Amygdala (tissue), 56 donors: ENCODE measurements at regions not wholly inside any gene's neighbourhood (a gene's known extent, or its start where the extent isn't known, plus 50 kb on each side); places are given as distances from the start of the nearest gene placed in this dataset.
"Not testable (repeated sequence)": the region's sequence is repeated elsewhere in the genome, so short reads cannot be mapped to it uniquely, and the experiment has no call there.

ENCODE experiments used
- DNase-seq, 56 donors: peaks; one replicate each; lab custom pipeline; 2025; lab: John Stamatoyannopoulos, UW

DNA sequence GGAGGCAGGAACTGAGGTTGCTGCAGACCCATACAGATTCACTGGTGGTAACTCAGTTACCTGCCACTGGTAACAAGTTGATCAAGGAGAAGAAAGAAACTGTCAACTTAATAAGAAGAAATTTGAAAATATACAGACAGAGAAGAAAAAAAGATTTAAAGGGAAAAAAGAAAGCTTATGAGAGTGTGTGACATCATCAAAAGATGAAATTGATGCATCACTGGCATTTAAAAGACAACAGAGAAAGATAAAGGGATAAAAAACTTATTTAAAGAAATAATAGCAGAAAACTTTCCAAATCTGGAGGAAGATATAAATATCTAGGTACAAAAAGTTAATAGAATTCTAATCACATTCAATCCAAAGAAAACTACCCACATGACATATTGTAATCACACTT is 1003.2 kb downstream of the TDRD15 start:
- DNase-seq: no peak

DNA sequence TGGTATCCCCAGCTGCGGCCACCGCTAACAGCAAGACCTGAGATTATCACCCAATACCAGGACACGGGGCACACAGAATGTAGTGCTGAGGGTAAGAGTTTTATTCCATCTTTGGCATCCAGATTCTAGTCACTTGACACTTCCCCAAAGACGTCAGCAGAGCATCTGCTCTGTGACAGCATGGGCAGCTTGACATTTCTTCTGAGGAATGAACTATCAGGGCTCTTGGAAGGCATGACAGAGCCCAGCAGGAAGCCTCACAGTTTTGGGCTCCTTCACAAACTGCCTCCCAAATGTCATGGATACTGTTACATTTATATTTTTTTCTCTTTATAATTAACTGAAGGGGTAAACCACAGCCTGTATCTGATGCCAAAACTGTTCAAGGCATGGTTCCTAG is 1010.7 kb downstream of the TDRD15 start:
- no peak for DNase-seq

DNA sequence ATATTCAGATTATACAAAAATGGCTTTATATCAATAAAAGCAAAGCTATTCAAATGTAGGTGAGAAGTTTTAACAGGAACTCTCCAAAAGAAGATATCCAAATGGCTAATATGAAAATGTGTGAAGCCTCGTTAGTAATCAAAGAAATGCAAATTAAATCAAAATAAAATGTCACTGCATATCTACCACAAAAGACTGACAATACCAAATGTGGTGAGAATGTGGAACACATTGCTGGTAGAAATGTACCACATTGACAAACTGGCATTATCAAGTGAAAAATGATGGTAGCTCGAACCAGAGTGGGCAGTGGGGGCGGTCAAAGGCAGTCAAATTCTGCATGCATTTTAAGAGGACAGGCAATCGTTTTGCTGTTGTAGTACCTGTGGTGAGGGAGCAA is 1012.7 kb downstream of the TDRD15 start:
- DNase-seq: no peak

GRCh38 chr2:22143840-22144239 is 1020.1 kb downstream of the TDRD15 start:
- no peak for DNase-seq

- DNase-seq: no peak
Observed at GRCh38 chr2:22153931-22154613, 1030.3 kb downstream of the TDRD15 start.

GRCh38 chr2:22156661-22157060 is 1032.9 kb downstream of the TDRD15 start:
- DNase-seq: not testable (repeated sequence)

GRCh38 chr2:22167256-22167655 is 1043.5 kb downstream of the TDRD15 start:
- no peak for DNase-seq

DNA sequence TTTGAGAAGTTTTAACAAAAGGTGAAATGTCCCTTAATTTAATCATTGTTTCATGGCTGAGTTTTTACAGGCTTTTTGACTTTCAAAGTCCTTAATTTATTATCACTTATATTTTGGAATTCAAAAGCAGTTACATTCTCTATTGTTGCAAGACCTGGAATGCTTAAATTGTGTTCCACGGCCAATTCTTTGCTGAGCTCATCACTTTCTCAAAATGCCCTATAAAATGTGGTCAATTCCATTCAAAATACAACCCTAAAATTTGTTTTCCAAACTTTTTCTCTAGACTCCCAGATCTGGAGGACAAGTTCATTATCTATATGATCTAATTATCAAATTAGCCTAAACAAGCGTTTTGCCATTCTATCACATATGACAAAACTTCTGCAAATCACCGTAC is 1051.2 kb downstream of the TDRD15 start:
- DNase-seq: no peak

- DNase-seq: no peak
Observed at GRCh38 chr2:22185251-22185650, 1061.5 kb downstream of the TDRD15 start.

GRCh38 chr2:22186261-22186828 is 1062.6 kb downstream of the TDRD15 start:
- DNase-seq: not testable (repeated sequence)

DNA sequence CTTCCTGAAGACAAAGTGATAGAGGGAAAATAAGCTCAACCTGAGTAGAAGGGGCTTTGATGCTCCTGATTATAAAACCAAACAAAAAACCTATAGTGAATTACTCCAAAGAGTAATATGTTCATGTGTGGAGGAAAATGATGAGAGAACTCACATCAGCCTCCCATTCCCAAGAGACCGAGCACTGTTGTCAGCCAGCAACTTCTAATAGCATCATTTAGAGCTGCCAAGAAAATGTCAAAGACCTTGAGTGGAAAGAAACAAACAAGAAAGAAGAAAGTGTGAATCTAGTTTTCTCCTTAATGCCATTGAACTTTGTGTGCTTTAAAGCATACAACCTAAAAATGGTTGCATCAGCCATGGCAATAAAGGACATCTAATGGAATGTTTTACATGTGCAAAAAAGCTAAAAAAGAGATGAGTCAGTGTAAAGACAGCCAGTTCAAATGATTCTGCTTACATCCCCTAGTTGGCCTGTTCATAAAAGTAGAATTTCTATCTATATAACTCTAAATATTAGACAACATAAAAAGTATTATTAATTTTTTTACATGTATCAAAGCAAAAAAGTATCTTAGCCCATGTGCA is 1066.2 kb downstream of the TDRD15 start:
- no peak for DNase-seq

GRCh38 chr2:22194218-22194617 is 1070.5 kb downstream of the TDRD15 start:
- DNase-seq: no peak

GRCh38 chr2:22196806-22197205 is 1073.0 kb downstream of the TDRD15 start:
- DNase-seq: no peak

DNA sequence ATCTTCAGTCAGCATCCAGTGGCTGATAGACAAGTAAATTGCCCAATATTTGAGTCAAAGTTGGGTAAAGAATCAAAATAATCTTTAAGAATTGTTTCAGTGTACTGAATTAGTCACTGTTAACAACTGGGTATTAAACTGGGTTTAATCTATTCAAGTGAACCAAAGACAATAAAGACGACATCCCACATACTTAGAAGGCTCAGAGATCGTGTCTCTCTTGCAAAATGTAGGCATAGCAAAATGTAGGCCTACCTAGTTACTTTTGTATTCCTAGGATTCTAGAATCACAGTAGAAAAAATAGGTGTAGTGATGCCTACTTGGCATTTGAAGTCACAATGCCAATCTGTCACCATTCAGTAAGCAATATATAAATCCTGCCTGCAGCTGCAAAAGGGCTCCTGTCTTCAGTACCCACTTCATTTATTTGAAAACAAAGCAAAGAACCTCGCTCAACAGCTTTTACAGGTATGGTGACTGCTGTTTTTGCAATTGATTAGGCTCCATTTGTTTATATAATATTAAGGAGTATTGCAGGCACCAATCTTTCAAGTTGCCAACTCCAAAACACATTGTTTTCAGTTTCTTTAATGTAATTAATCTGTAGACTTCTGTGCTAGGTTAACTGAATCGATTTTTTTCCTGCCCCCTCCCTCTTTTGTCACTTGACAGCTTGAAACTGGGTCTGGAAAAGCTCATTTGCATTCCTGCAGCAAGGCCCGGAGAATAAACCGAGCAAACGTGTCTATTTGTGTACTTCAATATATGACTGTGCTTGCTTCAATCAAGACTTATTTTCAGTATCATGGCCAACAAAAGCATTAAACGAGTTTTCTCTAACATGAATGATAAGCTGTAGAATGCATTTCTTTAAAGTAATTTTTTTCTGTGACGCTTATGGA is 1074.9 kb downstream of the TDRD15 start:
- no peak for DNase-seq

DNA sequence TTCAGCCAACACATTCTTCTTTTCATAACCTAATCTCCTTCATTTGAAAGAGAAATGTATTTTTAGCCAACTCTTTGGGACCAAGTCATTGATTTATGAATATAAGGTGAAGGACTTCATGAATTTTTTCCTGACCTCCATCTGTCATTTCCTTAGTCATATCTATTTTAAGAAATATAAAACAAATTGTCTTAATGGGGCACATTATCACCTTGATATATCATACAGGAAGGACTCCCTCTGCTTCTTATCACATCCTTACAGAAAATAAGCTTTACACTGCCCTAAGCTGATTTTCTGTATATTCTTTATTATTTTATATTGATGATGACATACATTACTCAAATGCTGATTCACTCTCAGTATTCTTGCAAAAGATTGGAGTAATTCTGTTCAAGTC is 1076.2 kb downstream of the TDRD15 start:
- no peak for DNase-seq

- DNase-seq: no peak
Observed at GRCh38 chr2:22209545-22209944, 1085.8 kb downstream of the TDRD15 start.

DNA sequence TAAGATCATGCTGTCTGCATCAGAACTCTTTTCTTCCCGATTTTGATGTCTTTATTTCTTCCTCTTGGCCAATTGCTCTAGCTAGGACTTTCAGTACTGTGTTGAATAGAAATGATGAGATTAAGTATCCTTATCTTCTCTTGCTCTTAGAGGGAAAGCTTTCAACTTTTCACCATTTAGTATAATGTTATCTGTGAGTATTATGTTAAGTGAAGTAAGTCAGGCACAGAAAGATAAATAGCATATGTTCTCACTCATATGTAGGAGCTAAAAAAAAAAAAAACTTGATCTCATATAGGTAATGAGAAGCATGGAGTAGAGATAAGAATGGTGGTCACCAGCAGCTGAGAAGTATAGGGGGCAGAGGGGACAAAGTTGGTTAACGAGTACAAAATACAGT is 1089.5 kb downstream of the TDRD15 start:
- DNase-seq: no peak

GRCh38 chr2:22215517-22215916 is 1091.7 kb downstream of the TDRD15 start:
- DNase-seq: no peak

- no peak for DNase-seq
Observed at GRCh38 chr2:22217881-22218280, 1094.1 kb downstream of the TDRD15 start.

- no peak for DNase-seq
Observed at GRCh38 chr2:22221006-22221405, 1097.2 kb downstream of the TDRD15 start.

DNA sequence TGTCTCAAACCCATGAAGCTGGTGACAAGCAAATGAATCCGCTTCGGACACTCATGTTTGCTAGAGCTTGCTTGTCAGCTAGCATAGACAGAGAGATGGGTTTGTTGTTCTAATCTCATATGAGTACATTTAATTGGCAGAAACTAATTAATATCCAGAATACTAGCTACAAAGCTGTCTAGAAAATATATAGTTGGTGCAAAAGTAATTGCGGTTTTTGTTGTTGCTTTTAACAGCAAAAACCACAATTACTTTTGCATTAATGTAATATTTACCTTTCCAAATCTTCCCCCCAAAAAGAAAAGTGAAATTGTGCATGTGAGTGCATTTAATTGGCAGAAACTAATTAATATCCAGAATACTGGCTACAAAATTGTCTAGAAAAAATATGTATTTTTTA is 1115.2 kb downstream of the TDRD15 start:
- no peak for DNase-seq
